LNCAP (cell line): ENCODE measurements at regions not wholly inside any gene's neighbourhood (a gene's known extent, or its start where the extent isn't known, plus 50 kb on each side); places are given as distances from the start of the nearest gene placed in this dataset.

Experiments
- TF ChIP-seq, protein P1 (sequence below): fragments of 450-650 bp; IDR thresholded peaks from 2 replicates; pipeline ENCODE4 v1.5.1; 2017; ENCODE audit warnings: mild to moderate bottlenecking

DNA sequence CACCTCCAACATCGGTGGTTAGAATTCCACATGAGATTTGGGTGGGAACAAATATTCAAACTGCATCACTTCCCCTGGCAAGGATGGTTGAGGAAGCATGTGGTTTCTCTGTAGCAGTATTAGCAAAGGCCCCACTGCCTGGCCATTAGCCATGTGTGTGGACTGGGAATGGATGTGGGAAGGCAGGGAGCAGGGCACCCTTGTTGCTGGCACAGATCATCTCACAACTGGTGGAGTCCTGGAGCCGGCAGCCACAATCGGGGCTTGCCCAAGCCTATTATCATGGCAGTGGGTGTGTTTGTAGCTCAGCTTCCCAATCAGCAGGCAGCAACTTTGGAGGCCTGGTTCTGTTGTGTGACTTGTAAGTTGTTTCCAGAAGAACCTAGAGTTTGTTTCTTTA lies 391.9 kb downstream of the DLEU7 start:
- TF ChIP-seq, protein P1, sequence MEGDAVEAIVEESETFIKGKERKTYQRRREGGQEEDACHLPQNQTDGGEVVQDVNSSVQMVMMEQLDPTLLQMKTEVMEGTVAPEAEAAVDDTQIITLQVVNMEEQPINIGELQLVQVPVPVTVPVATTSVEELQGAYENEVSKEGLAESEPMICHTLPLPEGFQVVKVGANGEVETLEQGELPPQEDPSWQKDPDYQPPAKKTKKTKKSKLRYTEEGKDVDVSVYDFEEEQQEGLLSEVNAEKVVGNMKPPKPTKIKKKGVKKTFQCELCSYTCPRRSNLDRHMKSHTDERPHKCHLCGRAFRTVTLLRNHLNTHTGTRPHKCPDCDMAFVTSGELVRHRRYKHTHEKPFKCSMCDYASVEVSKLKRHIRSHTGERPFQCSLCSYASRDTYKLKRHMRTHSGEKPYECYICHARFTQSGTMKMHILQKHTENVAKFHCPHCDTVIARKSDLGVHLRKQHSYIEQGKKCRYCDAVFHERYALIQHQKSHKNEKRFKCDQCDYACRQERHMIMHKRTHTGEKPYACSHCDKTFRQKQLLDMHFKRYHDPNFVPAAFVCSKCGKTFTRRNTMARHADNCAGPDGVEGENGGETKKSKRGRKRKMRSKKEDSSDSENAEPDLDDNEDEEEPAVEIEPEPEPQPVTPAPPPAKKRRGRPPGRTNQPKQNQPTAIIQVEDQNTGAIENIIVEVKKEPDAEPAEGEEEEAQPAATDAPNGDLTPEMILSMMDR = no peak

DNA sequence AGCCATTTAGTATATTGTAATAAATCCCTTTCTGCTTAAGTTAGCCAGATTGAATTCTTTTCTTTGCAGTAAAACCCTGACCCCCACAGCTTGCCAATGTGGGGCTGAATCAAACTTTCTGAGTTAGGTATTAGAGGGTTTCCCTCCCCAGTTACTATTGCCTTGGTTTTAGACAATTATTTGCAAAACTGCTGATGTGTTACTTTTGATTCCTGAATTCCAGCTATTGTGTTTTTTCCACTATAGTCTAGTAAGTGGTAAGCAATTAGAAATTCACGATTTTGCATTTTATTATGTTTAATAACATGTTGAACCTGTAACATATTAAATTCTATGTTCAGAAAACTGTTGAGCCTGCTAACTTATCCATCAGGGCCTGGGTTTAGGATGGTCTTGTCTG lies 391.5 kb downstream of the DLEU7 start:
- TF ChIP-seq, protein P1 = no peak

DNA sequence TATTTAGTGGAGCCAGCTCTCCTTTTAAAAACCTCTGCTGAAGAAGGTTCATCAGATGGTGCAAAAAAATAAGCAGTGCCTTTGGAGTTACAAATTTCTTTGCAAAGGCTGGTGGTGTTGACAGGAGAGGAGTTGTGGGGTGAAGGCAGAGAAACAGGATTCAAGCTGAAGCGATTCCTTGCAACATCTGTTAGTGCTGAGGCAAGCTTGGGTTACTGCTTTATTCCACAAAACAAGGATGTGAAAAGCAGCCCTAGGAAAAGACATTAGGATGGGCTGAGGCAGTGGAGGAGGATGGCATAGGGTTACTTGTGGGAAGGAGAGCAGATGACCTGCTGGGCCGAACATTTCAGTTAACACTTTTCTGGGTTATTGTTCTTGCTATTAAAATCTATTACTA lies 390.7 kb downstream of the DLEU7 start:
- TF ChIP-seq, protein P1 = no peak

DNA sequence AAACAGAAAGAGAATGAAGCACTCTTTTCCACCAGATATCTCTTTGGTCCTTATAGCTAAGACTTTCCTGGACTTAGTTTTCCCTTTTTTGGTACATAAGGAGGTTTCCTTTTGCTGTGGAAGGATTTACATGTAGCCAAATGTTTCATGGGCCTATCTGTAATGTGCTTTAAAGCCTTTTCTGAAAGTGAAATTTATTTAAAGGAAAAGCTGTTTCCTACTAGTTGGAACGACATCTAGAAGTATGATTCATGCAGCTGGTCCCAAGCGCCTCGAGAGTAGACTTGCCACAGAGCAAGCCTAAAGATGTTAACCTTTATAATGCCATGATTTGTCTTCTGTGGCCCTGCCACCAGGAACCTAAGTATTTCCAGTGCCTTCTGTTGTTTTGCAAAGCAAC lies 390.3 kb downstream of the DLEU7 start:
- TF ChIP-seq, protein P1 = no peak

DNA sequence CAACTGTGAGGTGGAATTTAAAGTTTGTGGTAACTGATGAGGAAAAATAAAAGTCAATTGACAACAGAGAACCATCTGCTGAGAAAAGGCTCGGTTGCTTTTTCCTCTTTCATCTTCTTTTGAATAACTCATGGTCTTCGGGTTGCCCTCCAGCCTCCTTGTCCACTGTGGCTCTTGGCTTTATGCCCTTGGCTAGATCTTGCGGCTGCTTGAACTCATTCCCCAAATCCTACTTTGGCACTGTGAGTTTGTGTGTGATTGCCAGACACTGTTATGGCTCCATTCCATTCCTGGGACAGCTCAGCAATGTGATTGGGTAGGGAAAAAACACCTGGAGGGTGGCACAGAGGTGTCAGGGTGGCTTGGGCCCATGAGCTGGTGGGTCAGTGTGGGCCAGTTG lies 387.4 kb downstream of the DLEU7 start:
- TF ChIP-seq, protein P1 = no peak

DNA sequence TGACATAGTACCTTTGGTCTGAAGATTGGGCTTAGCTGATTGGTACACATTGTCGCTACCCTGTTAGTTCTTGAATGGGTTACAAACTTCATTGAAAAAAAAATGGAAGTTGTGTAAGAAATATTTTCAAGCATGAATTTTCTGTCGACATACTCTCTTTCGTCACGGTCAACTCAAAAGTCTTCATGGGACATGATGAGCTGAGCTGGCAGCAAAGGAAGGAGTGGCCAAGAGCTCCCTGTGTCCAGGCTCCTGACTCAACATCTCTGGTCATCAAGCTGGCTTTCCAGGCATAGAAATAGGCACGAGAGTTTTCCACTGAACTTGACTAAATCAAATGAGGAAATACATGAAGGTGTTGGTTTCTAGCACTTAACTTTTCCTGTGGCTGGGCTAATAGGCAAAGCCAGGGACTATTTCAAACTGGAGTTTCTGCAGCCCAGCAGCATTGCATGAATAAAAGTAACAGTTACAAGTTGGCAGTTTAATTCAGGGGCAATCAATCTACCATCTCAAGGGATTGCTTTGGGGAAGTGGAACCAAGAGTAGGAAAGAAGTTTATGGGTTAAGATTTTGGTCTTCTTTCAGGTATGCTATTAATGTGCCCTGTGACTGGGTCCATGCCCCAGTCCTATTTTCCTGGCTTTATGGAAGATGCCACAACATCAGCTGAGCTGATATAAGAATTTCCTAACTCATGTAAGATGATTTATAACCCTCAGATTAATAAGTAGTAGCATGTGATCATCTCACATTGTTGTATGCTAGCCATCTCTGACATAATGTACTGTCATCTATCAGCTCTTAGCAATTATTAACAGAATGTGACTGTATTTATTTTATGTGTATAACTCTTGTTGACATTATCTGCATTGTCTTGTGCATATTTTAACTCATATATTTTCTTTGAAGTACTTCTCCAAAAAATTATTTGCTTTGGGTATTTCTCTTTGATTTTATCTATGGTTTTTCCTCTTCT lies 385.8 kb downstream of the DLEU7 start:
- TF ChIP-seq, protein P1 = no peak

DNA sequence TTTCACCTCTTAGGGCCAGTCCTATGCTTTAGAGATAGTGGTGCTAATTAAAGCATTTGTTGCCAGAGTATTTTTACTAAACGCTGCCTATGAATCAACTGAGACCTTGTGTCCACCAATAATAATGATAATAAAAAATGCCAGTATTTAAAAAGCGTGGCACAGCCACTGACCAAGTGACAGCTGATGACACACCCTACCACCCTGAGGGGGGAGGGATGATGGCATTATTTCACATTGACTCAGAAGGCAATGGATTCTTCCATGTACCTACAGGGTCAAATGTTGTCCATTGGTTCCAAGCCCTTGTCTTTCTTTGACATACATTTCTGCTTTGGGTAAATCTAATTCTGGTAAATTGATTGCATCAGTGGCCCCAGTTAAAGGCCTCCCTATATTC lies 384.4 kb downstream of the DLEU7 start:
- TF ChIP-seq, protein P1 = no peak
